H9 (cell line): ENCODE measurements at regions not wholly inside any gene's neighbourhood (a gene's known extent, or its start where the extent isn't known, plus 50 kb on each side); places are given as distances from the start of the nearest gene placed in this dataset.

Source experiments
- DNase-seq: peaks from one replicate; pipeline ENCODE4 v3.0.0-alpha.2; 2017
- H2AFZ ChIP-seq: one replicate; pipeline ENCODE4 v1.6.1; 2013; ENCODE audit warnings: mild to moderate bottlenecking, low read length, control low read depth, moderate library complexity
- H2AK5ac ChIP-seq: 2 replicates; pipeline ENCODE4 v1.6.1; 2013; ENCODE audit warnings: low read length, control low read depth, mixed read lengths; ENCODE audit not compliant: insufficient read length
- H2BK120ac ChIP-seq: one replicate; pipeline ENCODE4 v1.6.1; 2013; ENCODE audit warnings: low read depth, mild to moderate bottlenecking, low read length, control low read depth, inconsistent platforms; ENCODE audit not compliant: poor library complexity, severe bottlenecking
- H2BK12ac ChIP-seq: 2 replicates; pipeline ENCODE4 v1.6.1; 2013; ENCODE audit warnings: low read length, control low read depth, mixed read lengths, low read depth; ENCODE audit not compliant: insufficient read length
- H2BK15ac ChIP-seq: 2 replicates; pipeline ENCODE4 v1.6.1; 2013; ENCODE audit warnings: low read depth, low read length, control low read depth
- H2BK20ac ChIP-seq: one replicate; pipeline ENCODE4 v1.6.1; 2013; ENCODE audit warnings: low read depth, mild to moderate bottlenecking, low read length, control low read depth, inconsistent platforms; ENCODE audit not compliant: poor library complexity, severe bottlenecking
- H2BK5ac ChIP-seq: 2 replicates; pipeline ENCODE4 v1.6.1; 2013; ENCODE audit warnings: low read length, control low read depth, mixed read lengths; ENCODE audit not compliant: insufficient read length
- H3K14ac ChIP-seq: 2 replicates; pipeline ENCODE4 v1.6.1; 2013; ENCODE audit warnings: low read length, control low read depth; ENCODE audit not compliant: insufficient read depth
- H3K18ac ChIP-seq: 2 replicates; pipeline ENCODE4 v1.6.1; 2013; ENCODE audit warnings: low read depth, mild to moderate bottlenecking, mixed read lengths, low read length, control low read depth; ENCODE audit not compliant: insufficient read length
- H3K23ac ChIP-seq: 2 replicates; pipeline ENCODE4 v1.6.1; 2013; ENCODE audit warnings: low read length, control low read depth, mixed read lengths, low read depth; ENCODE audit not compliant: insufficient read length
- H3K23me2 ChIP-seq: 2 replicates; pipeline ENCODE4 v1.6.1; 2013; ENCODE audit warnings: low read depth, mild to moderate bottlenecking, mixed read lengths, low read length, control low read depth; ENCODE audit not compliant: insufficient read length, poor library complexity, severe bottlenecking
- H3K27ac ChIP-seq: 2 replicates; pipeline ENCODE4 v1.5.1; 2013; ENCODE audit warnings: low read length, control low read depth, mixed read lengths, low read depth; ENCODE audit not compliant: insufficient read length
- H3K27me3 ChIP-seq: 2 replicates; pipeline ENCODE4 v1.6.1; 2013; ENCODE audit warnings: low read length, control low read depth, inconsistent platforms; ENCODE audit not compliant: insufficient read depth
- H3K4ac ChIP-seq: 2 replicates; pipeline ENCODE4 v1.6.1; 2013; ENCODE audit warnings: low read depth, mild to moderate bottlenecking, control low read depth, inconsistent platforms, low read length, moderate library complexity
- H3K4me1 ChIP-seq: 2 replicates; pipeline ENCODE4 v1.6.1; 2013; ENCODE audit warnings: low read length, control low read depth, inconsistent platforms; ENCODE audit not compliant: insufficient read depth
- H3K4me2 ChIP-seq: 2 replicates; pipeline ENCODE4 v1.6.1; 2013; ENCODE audit warnings: low read length, control low read depth, mixed read lengths; ENCODE audit not compliant: insufficient read length, insufficient read depth
- H3K56ac ChIP-seq: 2 replicates; pipeline ENCODE4 v1.6.1; 2013; ENCODE audit warnings: low read depth, mild to moderate bottlenecking, mixed read lengths, low read length, control low read depth; ENCODE audit not compliant: insufficient read length
- H3K79me1 ChIP-seq: 2 replicates; pipeline ENCODE4 v1.6.1; 2013; ENCODE audit warnings: low read depth, mild to moderate bottlenecking, moderate library complexity, low read length, control low read depth, inconsistent platforms; ENCODE audit not compliant: insufficient read depth, poor library complexity, severe bottlenecking
- H3K79me2 ChIP-seq: 2 replicates; pipeline ENCODE4 v1.6.1; 2013; ENCODE audit warnings: low read length, control low read depth, inconsistent platforms; ENCODE audit not compliant: insufficient read depth
- H3K9ac ChIP-seq: 2 replicates; pipeline ENCODE4 v1.6.1; 2013; ENCODE audit warnings: low read length, control low read depth, mixed read lengths; ENCODE audit not compliant: insufficient read length; ENCODE audit errors: extremely low read depth
- H3K9me3 ChIP-seq: one replicate; pipeline ENCODE4 v1.6.1; 2013; ENCODE audit warnings: low read depth, low read length, inconsistent platforms; ENCODE audit not compliant: control insufficient read depth
- H3T11ph ChIP-seq: one replicate; pipeline ENCODE4 v1.6.1; 2013; ENCODE audit warnings: mild to moderate bottlenecking, low read length, control low read depth, inconsistent platforms
- H4K20me1 ChIP-seq: one replicate; pipeline ENCODE4 v1.6.1; 2013; ENCODE audit not compliant: control insufficient read depth, insufficient read length, insufficient read depth
- H4K5ac ChIP-seq: 2 replicates; pipeline ENCODE4 v1.6.1; 2013; ENCODE audit warnings: low read depth, mild to moderate bottlenecking, mixed read lengths, low read length, control low read depth; ENCODE audit not compliant: insufficient read length
- H4K8ac ChIP-seq: replicated peaks from 2 replicates; pipeline ENCODE4 v1.6.1; 2013; ENCODE audit warnings: low read length, control low read depth, mixed read lengths, low read depth; ENCODE audit not compliant: insufficient read length
- H4K91ac ChIP-seq: 2 replicates; pipeline ENCODE4 v1.6.1; 2013; ENCODE audit warnings: low read depth, mild to moderate bottlenecking, moderate library complexity, mixed read lengths, low read length, control low read depth; ENCODE audit not compliant: insufficient read length
- H3K27ac Mint-ChIP-seq, 3 experiments: 2 replicates in 2 of 3; 3 replicates in 1 of 3; pipeline ENCODE4 v1.8.0; 2020 to 2021; ENCODE audit warnings: mixed read lengths in 3 of 3, mild to moderate bottlenecking in 1 of 3, moderate library complexity in 1 of 3
- H3K27me3 Mint-ChIP-seq: 2 replicates; pipeline ENCODE4 v1.8.0; 2021; ENCODE audit warnings: low read depth, mild to moderate bottlenecking, moderate library complexity, mixed read lengths
- H3K36me3 Mint-ChIP-seq, 3 experiments: 2 replicates in 2 of 3; 3 replicates in 1 of 3; pipeline ENCODE4 v1.8.0; 2020 to 2021; ENCODE audit warnings: low read depth in 3 of 3, mixed read lengths in 3 of 3; ENCODE audit not compliant: insufficient read depth in 1 of 3
- H3K4me1 Mint-ChIP-seq, 2 experiments: 2 replicates each; pipeline ENCODE4 v1.8.0; 2020; ENCODE audit warnings: mixed read lengths in 2 of 2
- H3K4me3 Mint-ChIP-seq, 2 experiments: 2 replicates in 1 of 2; 3 replicates in 1 of 2; pipeline ENCODE4 v1.8.0; 2020 to 2021; ENCODE audit warnings: mild to moderate bottlenecking in 2 of 2, mixed read lengths in 2 of 2, moderate library complexity in 1 of 2
- H3K9me3 Mint-ChIP-seq, 2 experiments: 2 replicates in 1 of 2; 3 replicates in 1 of 2; pipeline ENCODE4 v1.8.0; 2020; ENCODE audit warnings: mild to moderate bottlenecking in 2 of 2, mixed read lengths in 2 of 2, moderate library complexity in 1 of 2
- WGBS: extraction: QIAGEN DNeasy Blood & Tissue Kit; methylation state at CpG from one replicate; pipeline ENCODE4 v1.1.7; 2013; ENCODE audit warnings: missing lambda C conversion rate, low lambda C conversion rate, mixed read lengths; ENCODE audit not compliant: insufficient read length; ENCODE audit errors: extremely low coverage; 5-methylcytosine and 5-hydroxymethylcytosine counted together
- TF ChIP-seq, protein P1 (sequence below): fragments of 200-600 bp; sonication (generic); conservative IDR thresholded peaks from 3 replicates; pipeline ENCODE4 v1.8.0; 2021; ENCODE audit warnings: antibody characterized with exemption, mild to moderate bottlenecking

DNA sequence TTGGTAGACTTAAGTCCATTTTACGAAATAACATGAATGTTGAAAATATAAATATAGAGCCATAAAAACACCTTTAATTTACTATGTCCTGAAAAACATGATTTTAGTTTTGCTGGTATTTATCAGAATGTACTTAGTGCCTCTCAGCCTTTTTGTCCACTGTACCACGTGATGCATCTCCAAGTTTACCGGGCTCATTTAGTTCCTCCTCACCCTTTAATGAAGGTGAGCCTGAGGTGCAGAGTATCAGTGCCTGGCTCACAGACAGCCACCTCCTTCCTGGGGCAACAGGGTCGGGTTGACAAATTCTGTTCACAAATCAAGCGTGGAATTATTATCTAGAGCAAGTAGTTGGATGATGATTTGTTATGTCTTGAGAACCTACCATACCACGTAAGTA, 420.5 kb upstream of the MEIS1 start:
- Histone ChIP-seq H4K5ac (no peak overlapping the region), H2BK12ac (no peak overlapping the region), H3K14ac (no peak overlapping the region), H3K4me1 (no peaks in the 10 kb centered on the region), H3K79me2 (no peaks in the 10 kb centered on the region), H3K9ac (no peak overlapping the region), H2BK120ac (no peak overlapping the region), H4K91ac (no peak overlapping the region), H2AFZ (no peak overlapping the region), H3K79me1 (no peaks in the 10 kb centered on the region), H2BK5ac (no peak overlapping the region), H3K18ac (no peak overlapping the region), H4K8ac (no peak overlapping the region), H3K56ac (no peak overlapping the region), H2BK15ac (no peak overlapping the region), H3K4ac (no peak overlapping the region), H3K27ac (no peak overlapping the region), H3K4me2 (no peak overlapping the region), H3K23ac (no peak overlapping the region), H3K9me3 (no peaks in the 10 kb centered on the region), H4K20me1 (no peaks in the 10 kb centered on the region), H3T11ph (no peak overlapping the region), H3K23me2 (no peaks in the 10 kb centered on the region), H3K27me3 (no peaks in the 10 kb centered on the region), H2BK20ac (no peak overlapping the region), H2AK5ac (no peak overlapping the region)
- Mint-ChIP-seq H3K4me1 (no peaks in the 10 kb centered on the region), H3K27ac (no peak overlapping the region), H3K9me3 (peaks cover 4 to 7% of the 10 kb centered on the region in 2 experiments), H3K27me3 (no peaks in the 10 kb centered on the region), H3K4me3 (no peak overlapping the region), H3K36me3 (peaks cover 0 to 5% (median 3%) of the 10 kb centered on the region in 3 experiments; a peak in 3 of 7 replicates)
- TF ChIP-seq, protein P1, sequence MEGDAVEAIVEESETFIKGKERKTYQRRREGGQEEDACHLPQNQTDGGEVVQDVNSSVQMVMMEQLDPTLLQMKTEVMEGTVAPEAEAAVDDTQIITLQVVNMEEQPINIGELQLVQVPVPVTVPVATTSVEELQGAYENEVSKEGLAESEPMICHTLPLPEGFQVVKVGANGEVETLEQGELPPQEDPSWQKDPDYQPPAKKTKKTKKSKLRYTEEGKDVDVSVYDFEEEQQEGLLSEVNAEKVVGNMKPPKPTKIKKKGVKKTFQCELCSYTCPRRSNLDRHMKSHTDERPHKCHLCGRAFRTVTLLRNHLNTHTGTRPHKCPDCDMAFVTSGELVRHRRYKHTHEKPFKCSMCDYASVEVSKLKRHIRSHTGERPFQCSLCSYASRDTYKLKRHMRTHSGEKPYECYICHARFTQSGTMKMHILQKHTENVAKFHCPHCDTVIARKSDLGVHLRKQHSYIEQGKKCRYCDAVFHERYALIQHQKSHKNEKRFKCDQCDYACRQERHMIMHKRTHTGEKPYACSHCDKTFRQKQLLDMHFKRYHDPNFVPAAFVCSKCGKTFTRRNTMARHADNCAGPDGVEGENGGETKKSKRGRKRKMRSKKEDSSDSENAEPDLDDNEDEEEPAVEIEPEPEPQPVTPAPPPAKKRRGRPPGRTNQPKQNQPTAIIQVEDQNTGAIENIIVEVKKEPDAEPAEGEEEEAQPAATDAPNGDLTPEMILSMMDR, result no peak
- no peak for DNase-seq
- WGBS, result no CpG with 5 or more reads among the region's 6 CpGs
